Lung (tissue), 11 donors: ENCODE measurements at regions not wholly inside any gene's neighbourhood (a gene's known extent, or its start where the extent isn't known, plus 50 kb on each side); places are given as distances from the start of the nearest gene placed in this dataset.

Source experiments
- ATAC-seq: fragments of 200-7000 bp; cut with Tn5 transposase; one replicate; pipeline ENCODE4 v1.9.1; 2020; ENCODE audit warnings: moderate number of reproducible peaks; ENCODE audit not compliant: insufficient read depth, low FRiP score
- DNase-seq, 3 donors: peaks; one replicate each; pipeline ENCODE4 v3.0.0-alpha.2; 2013 to 2017
- H3K27ac ChIP-seq, 2 donors: one replicate each; pipeline ENCODE4 v1.5.1; 2013; ENCODE audit warnings: mild to moderate bottlenecking in 2 of 2, moderate library complexity in 2 of 2, control low read depth in 1 of 2, inconsistent platforms in 1 of 2, low read depth in 1 of 2, low read length in 1 of 2
- H3K27me3 ChIP-seq, 3 donors: one replicate each; pipeline ENCODE4 v1.5.1; 2013; ENCODE audit warnings: low read length in 2 of 3; ENCODE audit not compliant: control insufficient read depth in 3 of 3, insufficient read depth in 3 of 3
- H3K36me3 ChIP-seq, 4 donors: one replicate each; pipeline ENCODE4 v1.5.1; 2013; ENCODE audit warnings: low read length in 4 of 4, mild to moderate bottlenecking in 1 of 4, moderate library complexity in 1 of 4; ENCODE audit not compliant: control insufficient read depth in 4 of 4, insufficient read depth in 4 of 4
- H3K4me1 ChIP-seq, 5 donors: one replicate each; pipeline ENCODE4 v1.5.1; 2013; ENCODE audit warnings: low read length in 5 of 5, mild to moderate bottlenecking in 2 of 5, moderate library complexity in 1 of 5; ENCODE audit not compliant: control insufficient read depth in 5 of 5, insufficient read depth in 5 of 5
- H3K4me3 ChIP-seq: one replicate; pipeline ENCODE4 v1.5.1; 2013; ENCODE audit warnings: mild to moderate bottlenecking, control low read depth, moderate library complexity
- H3K9ac ChIP-seq, 2 donors: one replicate each; pipeline ENCODE4 v1.5.1; 2013; ENCODE audit warnings: low read length in 2 of 2, control low read depth in 1 of 2; ENCODE audit not compliant: insufficient read depth in 1 of 2
- H3K9me3 ChIP-seq, 4 donors: one replicate each; pipeline ENCODE4 v1.5.1; 2013; ENCODE audit warnings: low read length in 3 of 4, mild to moderate bottlenecking in 1 of 4, moderate library complexity in 1 of 4; ENCODE audit not compliant: control insufficient read depth in 4 of 4, insufficient read depth in 3 of 4
- CTCF ChIP-seq: IDR thresholded peaks from 2 replicates; pipeline ENCODE4 v1.5.1; 2012; ENCODE audit warnings: mild to moderate bottlenecking; ENCODE audit errors: control extremely low read depth, extremely low read depth
- WGBS, 2 donors: extraction: QIAGEN DNeasy Blood & Tissue Kit; methylation state at CpG; one replicate each; pipeline ENCODE4 v1.1.7; 2013; 5-methylcytosine and 5-hydroxymethylcytosine counted together
- donor health status: control.
- donor health status: control.
- donor health status: Bipolar disorder and iron deficiency.
- donor health status: healthy.
- donor health status: DM: yes; HTN: yes; CAD: no.

- ATAC-seq (no peak), DNase-seq (peak in 2 of 3 donors; percentile 16 to 50)
- no peaks in the 10 kb centered on the region for H3K27me3 ChIP-seq
- peak overlapping the region; percentile 16 to 53 for H3K9ac ChIP-seq
- TF ChIP-seq CTCF: no peak
- H3K27ac ChIP-seq: no peak overlapping the region
- peaks cover 0 to 55% (median 24%) of the 10 kb centered on the region in 5 donors for H3K4me1 ChIP-seq
- WGBS, 2 donors: 70 to 81% methylated on average over 4 of the region's 4 CpGs
- peaks cover 0 to 3% (median 0%) of the 10 kb centered on the region in 4 donors for H3K9me3 ChIP-seq
- H3K36me3 ChIP-seq: no peaks in the 10 kb centered on the region
- H3K4me3 ChIP-seq: no peak overlapping the region
Observed at GRCh38 chr9:96115836-96116235, 186.1 kb downstream of the HSD17B3 start.

GRCh38 chr9:96113032-96113431 is 188.9 kb downstream of the HSD17B3 start:
- Histone ChIP-seq H3K27ac (no peak overlapping the region), H3K36me3 (peaks cover 0 to 2% (median 0%) of the 10 kb centered on the region in 4 donors), H3K9me3 (no peaks in the 10 kb centered on the region), H3K4me3 (no peak overlapping the region), H3K4me1 (peaks cover 0 to 59% (median 32%) of the 10 kb centered on the region in 5 donors), H3K27me3 (no peaks in the 10 kb centered on the region), H3K9ac (no peak overlapping the region)
- DNase-seq: peak in 1 of 3 donors; percentile 16
- 85 to 92% methylated on average over 3 of the region's 3 CpGs for WGBS, 2 donors
- no peak for ATAC-seq
- no peak for TF ChIP-seq CTCF

GRCh38 chr9:96109680-96110351 is 192.2 kb downstream of the HSD17B3 start:
- H3K27ac ChIP-seq: no peak overlapping the region
- no peak for ATAC-seq
- H3K4me3 ChIP-seq: no peak overlapping the region
- H3K4me1 ChIP-seq: peaks cover 0 to 27% (median 7%) of the 10 kb centered on the region in 5 donors
- no peak for TF ChIP-seq CTCF
- H3K36me3 ChIP-seq: peaks cover 0 to 5% (median 1%) of the 10 kb centered on the region in 4 donors
- H3K9ac ChIP-seq: no peak overlapping the region
- 68 to 70% methylated on average over 6 of the region's 6 CpGs for WGBS, 2 donors
- H3K9me3 ChIP-seq: peaks cover 0 to 3% (median under 1%) of the 10 kb centered on the region in 4 donors
- no peaks in the 10 kb centered on the region for H3K27me3 ChIP-seq
- DNase-seq: peak; percentile 14 to 85 (median 81)
